ENCODE measurements at regions not wholly inside any gene's neighbourhood (a gene's known extent, or its start where the extent isn't known, plus 50 kb on each side); places are given as distances from the start of the nearest gene placed in this dataset.

DNA sequence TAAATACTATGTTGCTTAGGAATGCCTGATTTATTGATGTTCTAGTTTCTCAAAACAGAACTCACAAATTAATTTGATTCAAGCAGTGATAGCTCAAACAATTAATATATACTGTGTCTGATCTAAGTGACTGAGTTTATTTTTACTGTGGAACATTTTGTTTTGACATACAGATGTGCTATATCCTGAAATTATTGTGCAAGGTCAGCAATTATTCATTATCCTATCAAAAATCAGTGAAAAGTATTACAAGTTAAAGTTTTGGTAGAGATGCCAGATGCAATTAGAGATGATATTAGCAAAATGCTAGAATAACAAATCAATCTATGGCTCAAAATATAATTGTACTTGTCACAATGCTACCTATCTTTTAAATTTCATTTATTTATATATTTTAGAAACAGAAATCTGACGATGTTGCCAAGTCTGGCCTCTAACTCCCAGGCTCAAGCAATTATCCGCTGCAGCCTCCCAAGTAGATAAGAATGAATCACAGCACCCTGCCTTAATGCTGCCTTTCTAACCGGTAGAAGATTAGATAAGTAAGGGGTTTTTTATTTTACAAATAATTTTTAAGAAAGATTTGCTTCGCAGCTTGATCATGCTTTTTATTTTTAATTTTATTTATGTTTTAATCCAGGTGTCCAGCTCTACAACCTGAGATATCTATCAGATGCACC is 825.5 kb upstream of the NDST4 start:
- Histone ChIP-seq H3K4me1 (ENCODE audit: control extremely low read depth in 1 of 4, control insufficient read depth in 4 of 4, insufficient read depth in 4 of 4, low read length in 3 of 4) (no peaks in the 10 kb centered on the region), H3K9me3 (ENCODE audit: control extremely low read depth in 1 of 5, control insufficient read depth in 4 of 5, insufficient read depth in 2 of 5, low read depth in 1 of 5, low read length in 4 of 5) (no peaks in the 10 kb centered on the region), H3K27ac (ENCODE audit: insufficient read depth in 1 of 2, low read depth in 1 of 2, low read length in 2 of 2, poor library complexity in 1 of 2, severe bottlenecking in 2 of 2) (no peak overlapping the region), H3K4me3 (ENCODE audit: control insufficient read depth in 1 of 7, extremely low read depth in 1 of 7, insufficient read depth in 4 of 7, low read depth in 2 of 7, low read length in 6 of 7) (no peak overlapping the region), H3K27me3 (replicated peaks in 2 of 5; ENCODE audit: control insufficient read depth in 4 of 5, insufficient read depth in 5 of 5, low read length in 4 of 5) (no peaks in the 10 kb centered on the region), H3K36me3 (ENCODE audit: control insufficient read depth in 4 of 4, insufficient read depth in 4 of 4, low read length in 3 of 4) (no peaks in the 10 kb centered on the region)
- ChIA-PET POLR2A (interaction anchor here (0.7 kb wide), 1 partner anchor 1249 kb away, joined by 3 read pairs; no protein-coding TSS in a partner anchor), CTCF (no interaction called here)
- DNase-seq: no peak
- no CpG with 5 or more reads among the region's 4 CpGs for WGBS (ENCODE audit: insufficient coverage)

DNA sequence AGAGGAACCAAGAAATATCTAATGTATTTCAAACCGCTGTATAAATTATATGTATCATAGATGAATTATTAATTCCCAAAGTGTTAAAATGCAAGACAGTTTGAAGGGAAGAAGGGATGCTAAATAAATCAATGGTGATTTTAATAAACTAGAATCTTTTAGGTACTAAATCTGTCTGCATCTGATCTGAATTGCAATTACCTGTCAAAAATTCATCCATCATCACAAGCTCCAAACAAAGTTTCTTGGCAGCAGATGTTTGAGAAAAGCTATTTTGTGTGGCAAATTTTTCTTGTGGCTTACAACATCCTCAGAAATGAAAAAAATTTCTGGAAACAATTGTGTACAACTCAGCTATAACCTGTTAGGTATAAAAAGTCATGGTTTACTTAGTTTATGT is 816.0 kb upstream of the NDST4 start:
- Histone ChIP-seq H3K4me3 (ENCODE audit: control insufficient read depth in 1 of 7, extremely low read depth in 1 of 7, insufficient read depth in 4 of 7, low read depth in 2 of 7, low read length in 6 of 7) (no peak overlapping the region), H3K27me3 (replicated peaks in 2 of 5; ENCODE audit: control insufficient read depth in 4 of 5, insufficient read depth in 5 of 5, low read length in 4 of 5) (no peaks in the 10 kb centered on the region), H3K27ac (ENCODE audit: insufficient read depth in 1 of 2, low read depth in 1 of 2, low read length in 2 of 2, poor library complexity in 1 of 2, severe bottlenecking in 2 of 2) (no peak overlapping the region), H3K36me3 (ENCODE audit: control insufficient read depth in 4 of 4, insufficient read depth in 4 of 4, low read length in 3 of 4) (no peaks in the 10 kb centered on the region), H3K9me3 (ENCODE audit: control extremely low read depth in 1 of 5, control insufficient read depth in 4 of 5, insufficient read depth in 2 of 5, low read depth in 1 of 5, low read length in 4 of 5) (no peaks in the 10 kb centered on the region), H3K4me1 (ENCODE audit: control extremely low read depth in 1 of 4, control insufficient read depth in 4 of 4, insufficient read depth in 4 of 4, low read length in 3 of 4) (no peaks in the 10 kb centered on the region)
- ChIA-PET CTCF (no interaction called here), POLR2A (no interaction called here)
- DNase-seq: no peak
- no CpG with 5 or more reads among the region's 1 CpG for WGBS (ENCODE audit: insufficient coverage)

- Histone ChIP-seq H3K27ac (ENCODE audit: insufficient read depth in 1 of 2, low read depth in 1 of 2, low read length in 2 of 2, poor library complexity in 1 of 2, severe bottlenecking in 2 of 2) (no peak overlapping the region), H3K4me1 (ENCODE audit: control extremely low read depth in 1 of 4, control insufficient read depth in 4 of 4, insufficient read depth in 4 of 4, low read length in 3 of 4) (no peaks in the 10 kb centered on the region), H3K4me3 (ENCODE audit: control insufficient read depth in 1 of 7, extremely low read depth in 1 of 7, insufficient read depth in 4 of 7, low read depth in 2 of 7, low read length in 6 of 7) (no peak overlapping the region), H3K36me3 (ENCODE audit: control insufficient read depth in 4 of 4, insufficient read depth in 4 of 4, low read length in 3 of 4) (no peaks in the 10 kb centered on the region), H3K27me3 (replicated peaks in 2 of 5; ENCODE audit: control insufficient read depth in 4 of 5, insufficient read depth in 5 of 5, low read length in 4 of 5) (no peaks in the 10 kb centered on the region), H3K9me3 (ENCODE audit: control extremely low read depth in 1 of 5, control insufficient read depth in 4 of 5, insufficient read depth in 2 of 5, low read depth in 1 of 5, low read length in 4 of 5) (no peaks in the 10 kb centered on the region)
- CTCF ChIA-PET: no interaction called here
- no peak for DNase-seq
- WGBS (ENCODE audit: insufficient coverage): 100% methylated on average over 1 of the region's 5 CpGs
- POLR2A ChIA-PET: no interaction called here
Measured at GRCh38 chr4:115927382-115927781, 814.0 kb upstream of the NDST4 start.

DNA sequence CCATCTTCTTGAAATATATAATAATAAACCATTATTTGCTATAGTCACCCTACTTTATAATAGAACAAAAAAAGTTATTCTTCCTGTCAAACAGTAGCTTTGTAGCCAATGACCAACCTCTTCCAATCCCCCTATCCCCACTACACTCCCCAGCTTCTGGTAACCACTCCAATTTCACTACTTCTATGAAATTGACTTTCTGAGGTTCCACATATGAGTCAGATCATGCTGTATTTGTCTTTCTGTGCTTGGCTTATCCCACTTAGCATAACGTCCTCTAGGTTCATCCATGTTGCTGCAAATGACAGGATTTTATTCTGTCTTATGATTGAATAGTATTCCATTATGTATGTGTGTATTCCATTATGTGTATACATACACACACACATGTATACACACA is 809.7 kb upstream of the NDST4 start:
- Histone ChIP-seq H3K27me3 (replicated peaks in 2 of 5; ENCODE audit: control insufficient read depth in 4 of 5, insufficient read depth in 5 of 5, low read length in 4 of 5) (no peaks in the 10 kb centered on the region), H3K4me1 (ENCODE audit: control extremely low read depth in 1 of 4, control insufficient read depth in 4 of 4, insufficient read depth in 4 of 4, low read length in 3 of 4) (peaks cover 0 to 7% (median 0%) of the 10 kb centered on the region in 4 experiments), H3K36me3 (ENCODE audit: control insufficient read depth in 4 of 4, insufficient read depth in 4 of 4, low read length in 3 of 4) (no peaks in the 10 kb centered on the region), H3K4me3 (ENCODE audit: control insufficient read depth in 1 of 7, extremely low read depth in 1 of 7, insufficient read depth in 4 of 7, low read depth in 2 of 7, low read length in 6 of 7) (no peak overlapping the region), H3K9me3 (ENCODE audit: control extremely low read depth in 1 of 5, control insufficient read depth in 4 of 5, insufficient read depth in 2 of 5, low read depth in 1 of 5, low read length in 4 of 5) (no peaks in the 10 kb centered on the region), H3K27ac (ENCODE audit: insufficient read depth in 1 of 2, low read depth in 1 of 2, low read length in 2 of 2, poor library complexity in 1 of 2, severe bottlenecking in 2 of 2) (no peak overlapping the region)
- ChIA-PET POLR2A (no interaction called here), CTCF (no interaction called here)
- no peak for DNase-seq
- no CpG with 5 or more reads among the region's 1 CpG for WGBS (ENCODE audit: insufficient coverage)

DNA sequence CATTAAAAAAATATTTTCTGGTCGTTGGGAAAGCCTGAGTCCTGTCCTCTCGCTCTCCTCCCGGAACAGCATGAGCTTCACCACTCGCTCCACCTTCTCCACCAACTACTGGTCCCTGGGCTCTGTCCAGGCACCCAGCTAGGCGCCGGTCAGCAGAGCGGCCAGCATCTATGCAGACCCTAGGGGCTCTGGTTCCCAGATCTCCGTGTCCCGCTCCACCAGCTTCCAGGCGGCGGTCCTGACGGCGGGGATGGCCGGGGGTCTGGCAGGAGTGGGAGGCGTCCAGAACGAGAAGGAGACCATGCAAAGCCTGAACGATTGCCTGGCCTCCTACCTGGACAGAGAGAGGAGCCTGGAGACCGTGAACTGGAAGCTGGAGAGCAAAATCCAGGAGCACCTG is 807.2 kb upstream of the NDST4 start:
- WGBS (ENCODE audit: insufficient coverage): 95% methylated on average over 14 of the region's 18 CpGs
- ChIA-PET POLR2A (no interaction called here), CTCF (no interaction called here)
- no peaks in the 10 kb centered on the region for H3K36me3 ChIP-seq (ENCODE audit: control insufficient read depth in 4 of 4, insufficient read depth in 4 of 4, low read length in 3 of 4)
- DNase-seq: no peak
- H3K9me3 ChIP-seq (ENCODE audit: control extremely low read depth in 1 of 5, control insufficient read depth in 4 of 5, insufficient read depth in 2 of 5, low read depth in 1 of 5, low read length in 4 of 5): no peaks in the 10 kb centered on the region
- no peak overlapping the region for H3K4me3 ChIP-seq (ENCODE audit: control insufficient read depth in 1 of 7, extremely low read depth in 1 of 7, insufficient read depth in 4 of 7, low read depth in 2 of 7, low read length in 6 of 7)
- no peaks in the 10 kb centered on the region for H3K27me3 ChIP-seq (replicated peaks in 2 of 5; ENCODE audit: control insufficient read depth in 4 of 5, insufficient read depth in 5 of 5, low read length in 4 of 5)
- no peak overlapping the region for H3K27ac ChIP-seq (ENCODE audit: insufficient read depth in 1 of 2, low read depth in 1 of 2, low read length in 2 of 2, poor library complexity in 1 of 2, severe bottlenecking in 2 of 2)
- peaks cover 0 to 12% (median 2%) of the 10 kb centered on the region in 4 experiments for H3K4me1 ChIP-seq (ENCODE audit: control extremely low read depth in 1 of 4, control insufficient read depth in 4 of 4, insufficient read depth in 4 of 4, low read length in 3 of 4)

DNA sequence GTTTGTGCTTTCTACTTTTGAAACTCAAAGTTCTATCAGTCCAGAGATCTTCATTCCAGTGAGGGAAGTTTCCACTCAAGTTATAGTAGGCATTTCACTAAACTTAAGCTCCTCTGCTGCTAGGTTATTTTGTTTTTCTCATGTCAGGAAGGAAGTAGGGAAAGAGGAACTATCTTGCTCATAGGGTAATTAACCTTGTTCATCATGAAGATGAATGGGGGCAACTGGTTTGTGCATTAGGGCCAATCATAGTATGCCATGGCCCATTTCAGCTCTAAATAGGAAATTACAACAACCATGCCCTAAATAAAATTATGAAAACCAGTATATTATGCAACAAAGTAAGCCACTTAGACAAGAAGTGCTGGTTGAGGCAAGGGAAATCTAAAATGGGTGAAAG is 804.7 kb upstream of the NDST4 start:
- CTCF ChIA-PET: no interaction called here
- Histone ChIP-seq H3K9me3 (ENCODE audit: control extremely low read depth in 1 of 5, control insufficient read depth in 4 of 5, insufficient read depth in 2 of 5, low read depth in 1 of 5, low read length in 4 of 5) (no peaks in the 10 kb centered on the region), H3K27me3 (replicated peaks in 2 of 5; ENCODE audit: control insufficient read depth in 4 of 5, insufficient read depth in 5 of 5, low read length in 4 of 5) (no peaks in the 10 kb centered on the region), H3K4me1 (ENCODE audit: control extremely low read depth in 1 of 4, control insufficient read depth in 4 of 4, insufficient read depth in 4 of 4, low read length in 3 of 4) (peaks cover 0 to 12% (median 2%) of the 10 kb centered on the region in 4 experiments), H3K36me3 (ENCODE audit: control insufficient read depth in 4 of 4, insufficient read depth in 4 of 4, low read length in 3 of 4) (no peaks in the 10 kb centered on the region), H3K4me3 (ENCODE audit: control insufficient read depth in 1 of 7, extremely low read depth in 1 of 7, insufficient read depth in 4 of 7, low read depth in 2 of 7, low read length in 6 of 7) (no peak overlapping the region), H3K27ac (ENCODE audit: insufficient read depth in 1 of 2, low read depth in 1 of 2, low read length in 2 of 2, poor library complexity in 1 of 2, severe bottlenecking in 2 of 2) (no peak overlapping the region)
- POLR2A ChIA-PET: no interaction called here
- no peak for DNase-seq

DNA sequence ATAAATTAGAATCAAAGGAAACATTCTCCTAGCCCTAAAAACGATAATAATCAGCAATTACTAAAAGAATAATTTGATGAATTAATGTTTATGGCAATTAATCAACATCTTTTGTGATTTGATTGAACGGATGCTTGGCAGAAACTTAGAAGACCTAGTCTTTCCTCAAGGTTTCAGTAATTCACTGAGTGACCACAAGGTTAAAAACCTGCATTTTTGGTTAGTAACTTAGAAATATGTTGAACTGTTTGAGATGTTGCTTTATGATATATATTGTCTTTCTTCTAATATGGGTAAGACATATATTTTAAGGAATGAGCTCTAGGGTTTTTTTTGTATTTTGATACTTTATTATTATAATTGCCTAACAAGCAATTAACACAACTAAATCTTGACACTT is 793.0 kb upstream of the NDST4 start:
- Histone ChIP-seq H3K9me3 (ENCODE audit: control extremely low read depth in 1 of 5, control insufficient read depth in 4 of 5, insufficient read depth in 2 of 5, low read depth in 1 of 5, low read length in 4 of 5) (no peaks in the 10 kb centered on the region), H3K4me3 (ENCODE audit: control insufficient read depth in 1 of 7, extremely low read depth in 1 of 7, insufficient read depth in 4 of 7, low read depth in 2 of 7, low read length in 6 of 7) (no peak overlapping the region), H3K4me1 (ENCODE audit: control extremely low read depth in 1 of 4, control insufficient read depth in 4 of 4, insufficient read depth in 4 of 4, low read length in 3 of 4) (no peaks in the 10 kb centered on the region), H3K27ac (ENCODE audit: insufficient read depth in 1 of 2, low read depth in 1 of 2, low read length in 2 of 2, poor library complexity in 1 of 2, severe bottlenecking in 2 of 2) (no peak overlapping the region), H3K36me3 (ENCODE audit: control insufficient read depth in 4 of 4, insufficient read depth in 4 of 4, low read length in 3 of 4) (no peaks in the 10 kb centered on the region), H3K27me3 (replicated peaks in 2 of 5; ENCODE audit: control insufficient read depth in 4 of 5, insufficient read depth in 5 of 5, low read length in 4 of 5) (no peaks in the 10 kb centered on the region)
- WGBS (ENCODE audit: insufficient coverage): 75% methylated on average over 1 of the region's 2 CpGs
- ChIA-PET POLR2A (no interaction called here), CTCF (no interaction called here)
- DNase-seq: no peak

Measured in common myeloid progenitor, CD34-positive (primary cell).